A673 (cell line): ENCODE measurements at regions not wholly inside any gene's neighbourhood (a gene's known extent, or its start where the extent isn't known, plus 50 kb on each side); places are given as distances from the start of the nearest gene placed in this dataset.

Source experiments
- EZH2 ChIP-seq: fragments of 200-600 bp; sonication (generic); IDR thresholded peaks from 2 replicates; pipeline ENCODE4 v1.6.1; 2017; ENCODE audit warnings: borderline replicate concordance, low read depth, mild to moderate bottlenecking, mixed read lengths, antibody characterized with exemption, low read length; ENCODE audit not compliant: poor library complexity, severe bottlenecking
- TF ChIP-seq, protein P1 (sequence below): fragments of 300-800, 200-600 bp; sonication (generic); conservative IDR thresholded peaks from 2 replicates; pipeline ENCODE4 v1.5.1; 2017; ENCODE audit warnings: low read depth, mild to moderate bottlenecking, antibody characterized with exemption, low read length, moderate library complexity, mixed read lengths

GRCh38 chr16:5537347-5537746, 439.8 kb upstream of the EEF2KMT start:
- TF ChIP-seq, protein P1, sequence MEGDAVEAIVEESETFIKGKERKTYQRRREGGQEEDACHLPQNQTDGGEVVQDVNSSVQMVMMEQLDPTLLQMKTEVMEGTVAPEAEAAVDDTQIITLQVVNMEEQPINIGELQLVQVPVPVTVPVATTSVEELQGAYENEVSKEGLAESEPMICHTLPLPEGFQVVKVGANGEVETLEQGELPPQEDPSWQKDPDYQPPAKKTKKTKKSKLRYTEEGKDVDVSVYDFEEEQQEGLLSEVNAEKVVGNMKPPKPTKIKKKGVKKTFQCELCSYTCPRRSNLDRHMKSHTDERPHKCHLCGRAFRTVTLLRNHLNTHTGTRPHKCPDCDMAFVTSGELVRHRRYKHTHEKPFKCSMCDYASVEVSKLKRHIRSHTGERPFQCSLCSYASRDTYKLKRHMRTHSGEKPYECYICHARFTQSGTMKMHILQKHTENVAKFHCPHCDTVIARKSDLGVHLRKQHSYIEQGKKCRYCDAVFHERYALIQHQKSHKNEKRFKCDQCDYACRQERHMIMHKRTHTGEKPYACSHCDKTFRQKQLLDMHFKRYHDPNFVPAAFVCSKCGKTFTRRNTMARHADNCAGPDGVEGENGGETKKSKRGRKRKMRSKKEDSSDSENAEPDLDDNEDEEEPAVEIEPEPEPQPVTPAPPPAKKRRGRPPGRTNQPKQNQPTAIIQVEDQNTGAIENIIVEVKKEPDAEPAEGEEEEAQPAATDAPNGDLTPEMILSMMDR = no peak
- no peak for TF ChIP-seq EZH2
